Tibial nerve (tissue), 4 donors: ENCODE measurements at regions not wholly inside any gene's neighbourhood (a gene's known extent, or its start where the extent isn't known, plus 50 kb on each side); places are given as distances from the start of the nearest gene placed in this dataset.

Source experiments
- EP300 ChIP-seq, 2 donors: sonication (generic); formaldehyde crosslinking; IDR thresholded peaks; one replicate each; pipeline ENCODE4 v1.6.1; 2017; ENCODE audit warnings: antibody characterized with exemption in 2 of 2, mild to moderate bottlenecking in 1 of 2
- POLR2A ChIP-seq, 2 donors: fragments of 450-650 bp; IDR thresholded peaks; one replicate each; pipeline ENCODE4 v1.6.1; 2017; ENCODE audit warnings: antibody characterized with exemption in 2 of 2, mild to moderate bottlenecking in 2 of 2, moderate library complexity in 2 of 2
- TF ChIP-seq, protein P1 (sequence below), 5 experiments: fragments of 200-600 bp in 3 of 5; fragments of 450-650 bp in 2 of 5; sonication (generic) in 3 of 5; IDR thresholded peaks; one replicate each; pipeline ENCODE4 v1.5.1; 2016 to 2019; ENCODE audit warnings: antibody characterized with exemption in 5 of 5, mild to moderate bottlenecking in 3 of 5, moderate library complexity in 2 of 5

DNA sequence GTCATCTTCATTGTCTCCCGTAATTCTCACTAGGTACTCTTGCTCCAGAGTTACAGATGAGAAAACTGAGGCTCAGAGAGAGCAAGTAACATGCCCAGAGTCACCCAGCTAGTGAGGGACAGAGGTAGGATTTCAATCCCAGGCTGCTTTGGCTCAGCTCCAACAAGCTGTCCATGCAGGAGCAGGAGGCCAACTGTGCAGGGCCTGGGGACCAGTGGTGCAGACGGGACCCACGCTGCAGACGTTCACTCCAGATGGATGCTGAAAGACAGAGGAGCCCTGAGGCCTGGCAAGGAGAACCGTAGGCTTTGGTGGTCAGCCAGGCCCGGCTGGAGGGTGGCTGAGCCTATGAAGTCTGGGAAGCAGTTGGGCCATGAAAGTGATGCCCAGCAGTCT lies 102.6 kb downstream of the MCFD2 start:
- TF ChIP-seq, protein P1, sequence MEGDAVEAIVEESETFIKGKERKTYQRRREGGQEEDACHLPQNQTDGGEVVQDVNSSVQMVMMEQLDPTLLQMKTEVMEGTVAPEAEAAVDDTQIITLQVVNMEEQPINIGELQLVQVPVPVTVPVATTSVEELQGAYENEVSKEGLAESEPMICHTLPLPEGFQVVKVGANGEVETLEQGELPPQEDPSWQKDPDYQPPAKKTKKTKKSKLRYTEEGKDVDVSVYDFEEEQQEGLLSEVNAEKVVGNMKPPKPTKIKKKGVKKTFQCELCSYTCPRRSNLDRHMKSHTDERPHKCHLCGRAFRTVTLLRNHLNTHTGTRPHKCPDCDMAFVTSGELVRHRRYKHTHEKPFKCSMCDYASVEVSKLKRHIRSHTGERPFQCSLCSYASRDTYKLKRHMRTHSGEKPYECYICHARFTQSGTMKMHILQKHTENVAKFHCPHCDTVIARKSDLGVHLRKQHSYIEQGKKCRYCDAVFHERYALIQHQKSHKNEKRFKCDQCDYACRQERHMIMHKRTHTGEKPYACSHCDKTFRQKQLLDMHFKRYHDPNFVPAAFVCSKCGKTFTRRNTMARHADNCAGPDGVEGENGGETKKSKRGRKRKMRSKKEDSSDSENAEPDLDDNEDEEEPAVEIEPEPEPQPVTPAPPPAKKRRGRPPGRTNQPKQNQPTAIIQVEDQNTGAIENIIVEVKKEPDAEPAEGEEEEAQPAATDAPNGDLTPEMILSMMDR (IDR thresholded peaks at IDR 0.05) = no peak
- TF ChIP-seq POLR2A (IDR thresholded peaks at IDR 0.05) = no peak
- no peak for TF ChIP-seq EP300 (IDR thresholded peaks at IDR 0.05)
